ENCODE measurements at regions not wholly inside any gene's neighbourhood (a gene's known extent, or its start where the extent isn't known, plus 50 kb on each side); places are given as distances from the start of the nearest gene placed in this dataset.

DNA sequence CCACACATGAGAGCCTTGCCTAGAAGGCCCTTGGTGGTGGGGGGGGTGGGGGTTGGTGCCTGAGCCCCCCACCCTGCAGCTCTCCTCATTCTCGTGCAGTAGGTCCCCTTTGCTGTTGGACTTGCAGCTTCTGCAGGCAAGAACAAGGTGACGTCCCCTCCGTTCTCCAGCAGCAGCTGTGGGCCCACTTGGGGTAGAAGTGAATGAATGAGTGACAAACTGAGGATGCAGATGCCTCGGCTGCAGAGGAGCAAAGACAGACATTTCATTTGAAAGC is 88.6 kb upstream of the CTDP1 start:
- TF ChIP-seq, protein P1, sequence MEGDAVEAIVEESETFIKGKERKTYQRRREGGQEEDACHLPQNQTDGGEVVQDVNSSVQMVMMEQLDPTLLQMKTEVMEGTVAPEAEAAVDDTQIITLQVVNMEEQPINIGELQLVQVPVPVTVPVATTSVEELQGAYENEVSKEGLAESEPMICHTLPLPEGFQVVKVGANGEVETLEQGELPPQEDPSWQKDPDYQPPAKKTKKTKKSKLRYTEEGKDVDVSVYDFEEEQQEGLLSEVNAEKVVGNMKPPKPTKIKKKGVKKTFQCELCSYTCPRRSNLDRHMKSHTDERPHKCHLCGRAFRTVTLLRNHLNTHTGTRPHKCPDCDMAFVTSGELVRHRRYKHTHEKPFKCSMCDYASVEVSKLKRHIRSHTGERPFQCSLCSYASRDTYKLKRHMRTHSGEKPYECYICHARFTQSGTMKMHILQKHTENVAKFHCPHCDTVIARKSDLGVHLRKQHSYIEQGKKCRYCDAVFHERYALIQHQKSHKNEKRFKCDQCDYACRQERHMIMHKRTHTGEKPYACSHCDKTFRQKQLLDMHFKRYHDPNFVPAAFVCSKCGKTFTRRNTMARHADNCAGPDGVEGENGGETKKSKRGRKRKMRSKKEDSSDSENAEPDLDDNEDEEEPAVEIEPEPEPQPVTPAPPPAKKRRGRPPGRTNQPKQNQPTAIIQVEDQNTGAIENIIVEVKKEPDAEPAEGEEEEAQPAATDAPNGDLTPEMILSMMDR (IDR thresholded peaks at IDR 0.05) = no peak
- TF ChIP-seq EP300 (IDR thresholded peaks at IDR 0.05) = no peak

Measured in tibial nerve (tissue), 4 donors.